NCI-H446 (cell line): ENCODE measurements at regions not wholly inside any gene's neighbourhood (a gene's known extent, or its start where the extent isn't known, plus 50 kb on each side); places are given as distances from the start of the nearest gene placed in this dataset.

Source experiments
- DNase-seq, 2 experiments: peaks; one replicate each; lab custom pipeline; 2025; lab: John Stamatoyannopoulos, UW

DNA sequence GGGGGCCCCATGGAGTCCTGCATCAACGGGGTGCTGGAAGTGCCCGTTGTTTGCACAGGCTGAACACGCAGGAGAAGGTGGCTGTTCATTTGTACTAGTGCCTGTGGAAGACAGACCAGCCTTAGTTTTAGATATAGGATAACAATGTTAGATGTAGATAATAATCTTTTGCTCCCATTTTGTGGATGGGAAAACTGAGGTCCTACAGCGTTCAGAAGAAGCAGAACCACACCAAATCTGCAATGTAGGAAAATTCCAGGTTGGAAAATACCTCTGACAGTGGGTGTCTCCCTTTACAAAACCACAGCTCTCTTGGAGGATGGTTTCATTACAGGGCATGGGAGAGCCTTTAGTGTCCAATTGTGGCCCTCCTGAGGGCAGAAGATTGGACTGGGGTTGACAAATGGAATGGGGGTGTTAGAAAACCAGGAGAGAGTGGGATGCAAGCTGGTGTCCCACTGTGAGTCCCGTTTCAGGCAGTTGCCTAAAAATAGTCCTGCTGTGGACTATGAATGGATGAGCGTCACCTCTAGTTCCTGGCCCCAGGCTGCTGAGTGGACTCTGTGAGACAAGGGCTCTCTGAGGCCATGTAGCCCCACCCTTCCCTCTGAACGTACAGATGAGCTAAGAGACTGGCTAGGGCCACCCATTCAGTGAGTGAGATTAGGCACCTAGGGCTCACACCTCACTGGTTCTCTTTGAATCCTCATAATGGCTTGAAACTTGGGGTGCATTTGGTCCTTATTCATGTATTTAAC lies 508.8 kb downstream of the MN1 start:
- DNase-seq: no peak

- no peak for DNase-seq
These were observed 507.7 kb downstream of the MN1 start for GRCh38 chr22:27293721-27294445.

DNA sequence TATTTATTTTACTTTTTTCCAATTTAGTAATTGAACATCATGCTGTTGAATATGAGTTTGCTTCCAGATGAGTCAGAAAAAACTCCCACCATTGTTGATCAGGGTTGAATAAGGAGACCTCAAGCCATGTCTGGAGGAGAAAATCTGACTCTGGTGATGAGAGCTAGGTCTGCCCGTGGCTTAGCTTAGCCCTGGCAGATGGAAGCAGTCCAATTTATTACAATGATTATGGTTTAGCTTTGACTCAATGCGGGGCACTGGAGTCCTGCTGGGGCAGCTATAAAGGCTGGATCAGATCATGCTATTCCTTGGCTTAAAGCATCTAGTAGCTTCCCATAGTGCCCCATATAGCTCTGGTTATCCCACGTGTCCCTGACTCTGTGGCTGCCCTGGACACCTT lies 506.5 kb downstream of the MN1 start:
- peak in 1 of 2 experiments; percentile 39 for DNase-seq

GRCh38 chr22:27295605-27296004 lies 506.0 kb downstream of the MN1 start:
- DNase-seq: no peak

DNA sequence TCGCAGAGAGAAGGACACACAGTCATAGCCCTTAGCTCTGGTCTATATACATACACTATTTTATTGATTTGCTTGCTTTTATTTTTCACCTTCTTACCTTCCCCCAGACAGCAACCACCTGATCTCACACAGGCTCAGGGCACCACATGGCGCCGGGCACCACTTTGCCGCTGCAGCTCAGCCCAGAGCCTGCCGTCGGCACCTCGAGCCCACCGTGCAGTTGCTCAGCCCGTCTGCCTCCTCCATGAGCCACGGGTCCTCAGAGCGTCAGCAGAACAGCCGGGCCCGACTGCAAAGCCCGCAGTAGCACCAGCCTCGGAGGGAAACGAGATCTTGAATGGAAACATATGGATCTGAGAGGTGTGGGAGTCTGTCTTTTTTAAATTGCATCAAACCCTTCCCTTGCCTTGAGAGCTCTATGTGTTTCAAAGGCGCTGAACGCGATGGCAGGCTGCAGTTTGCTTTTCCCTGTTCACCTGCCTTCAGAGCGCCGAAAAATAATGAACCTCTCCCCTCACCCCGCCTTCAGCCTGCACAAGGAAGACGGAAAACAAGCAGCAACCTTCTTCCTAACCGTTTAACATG lies 505.4 kb downstream of the MN1 start:
- DNase-seq: no peak

DNA sequence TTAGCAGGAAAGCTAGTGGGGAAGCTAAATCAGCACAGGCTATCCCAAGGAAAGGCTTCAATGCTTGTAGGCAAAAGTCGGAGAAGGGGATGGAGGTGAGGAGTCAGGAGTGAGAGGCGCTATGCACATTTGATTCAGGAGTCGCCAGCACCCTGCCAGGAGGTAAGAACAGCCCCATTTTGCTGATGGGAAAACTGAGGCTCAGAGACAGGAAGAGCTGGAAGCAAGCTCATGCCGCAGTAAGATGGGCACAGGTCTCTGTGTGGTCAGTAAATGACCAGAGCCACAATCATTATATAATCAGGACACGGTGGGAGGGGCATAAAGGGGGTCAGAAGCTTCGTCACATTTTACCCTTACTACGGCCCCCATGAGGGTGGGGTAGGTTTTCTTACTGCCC lies 504.4 kb downstream of the MN1 start:
- no peak for DNase-seq

- no peak for DNase-seq
These were observed 503.2 kb downstream of the MN1 start for GRCh38 chr22:27298332-27298731.

GRCh38 chr22:27298742-27299141 lies 502.8 kb downstream of the MN1 start:
- DNase-seq: no peak

GRCh38 chr22:27299181-27300085 lies 502.1 kb downstream of the MN1 start:
- DNase-seq: no peak

- no peak for DNase-seq
These were observed 500.8 kb downstream of the MN1 start for GRCh38 chr22:27300536-27301285.

DNA sequence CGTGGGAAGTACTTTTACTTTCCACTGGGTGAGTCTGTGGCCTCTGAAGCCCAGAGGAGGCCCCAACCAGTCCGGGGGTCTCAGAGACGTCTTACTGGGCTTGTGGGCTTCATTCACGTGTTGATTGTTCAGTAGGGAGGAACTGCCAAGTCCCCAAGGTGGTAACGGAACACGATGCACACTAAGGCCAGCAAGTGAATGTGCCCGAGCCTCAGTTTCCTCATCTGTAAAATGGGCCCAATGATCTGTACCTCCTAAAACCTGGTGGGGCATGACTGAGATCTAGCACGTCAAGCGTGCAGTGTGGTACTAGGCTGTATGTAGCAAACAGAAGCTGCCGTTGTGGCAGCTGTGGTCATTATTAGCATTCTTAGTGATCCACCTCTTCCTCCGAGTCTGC lies 499.1 kb downstream of the MN1 start:
- no peak for DNase-seq

- DNase-seq: no peak
These were observed 497.8 kb downstream of the MN1 start for GRCh38 chr22:27303718-27304117.

- peak in 1 of 2 experiments; percentile 59 for DNase-seq
These were observed 494.8 kb downstream of the MN1 start for GRCh38 chr22:27306771-27307170.

DNA sequence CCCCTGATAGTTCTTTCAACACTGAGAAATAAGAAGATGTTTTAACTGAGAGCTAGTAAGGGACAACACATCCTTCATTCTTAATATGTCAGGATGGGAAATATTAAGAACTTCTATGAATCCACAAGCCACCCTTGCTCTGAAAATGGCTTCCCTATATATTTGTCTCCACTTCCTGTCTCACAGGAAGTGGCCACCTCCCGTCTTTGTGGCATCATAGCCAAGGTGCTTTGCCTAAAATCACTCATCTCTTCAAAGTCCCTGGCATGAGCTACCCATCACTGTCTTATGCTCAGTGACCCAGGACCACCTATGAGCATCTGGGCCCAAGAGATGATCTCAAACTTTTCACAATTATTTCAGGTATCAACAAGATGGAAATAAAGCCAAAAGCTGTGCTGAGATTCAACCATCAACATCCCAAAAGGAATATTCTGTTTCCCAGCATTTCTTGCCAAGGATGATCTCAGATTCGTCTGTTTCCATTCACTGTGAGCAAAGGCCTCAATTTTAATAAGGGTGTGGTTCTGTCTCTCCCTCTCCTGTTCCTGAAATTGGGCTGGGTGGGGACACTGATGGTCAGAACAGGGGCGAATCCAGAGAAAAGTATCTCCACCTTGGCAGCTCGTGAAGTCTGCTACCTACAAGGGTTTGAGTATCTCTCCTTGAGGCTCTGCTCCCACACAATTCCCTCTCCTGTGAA lies 493.9 kb downstream of the MN1 start:
- no peak for DNase-seq

GRCh38 chr22:27308513-27308912 lies 493.0 kb downstream of the MN1 start:
- DNase-seq: no peak

DNA sequence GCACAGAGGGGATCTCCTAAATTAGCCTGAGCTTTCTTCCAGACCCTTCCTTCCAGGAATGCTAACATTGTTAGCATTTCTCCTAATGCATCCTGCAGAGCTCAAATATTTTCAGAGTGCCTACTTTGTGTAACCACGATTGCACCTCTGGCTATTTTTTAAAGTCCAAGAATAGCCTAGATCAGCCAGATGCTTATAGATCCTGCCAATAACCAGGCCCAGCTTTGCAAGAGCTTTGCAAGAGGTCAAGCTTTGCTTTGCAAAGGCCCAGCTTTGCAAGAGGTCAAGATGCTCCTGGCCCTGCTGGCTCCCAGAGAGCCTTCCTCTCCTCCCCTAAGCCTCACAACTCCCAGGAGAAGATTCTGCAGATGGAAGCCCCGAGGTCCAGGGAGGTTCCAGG lies 491.9 kb downstream of the MN1 start:
- DNase-seq: no peak

DNA sequence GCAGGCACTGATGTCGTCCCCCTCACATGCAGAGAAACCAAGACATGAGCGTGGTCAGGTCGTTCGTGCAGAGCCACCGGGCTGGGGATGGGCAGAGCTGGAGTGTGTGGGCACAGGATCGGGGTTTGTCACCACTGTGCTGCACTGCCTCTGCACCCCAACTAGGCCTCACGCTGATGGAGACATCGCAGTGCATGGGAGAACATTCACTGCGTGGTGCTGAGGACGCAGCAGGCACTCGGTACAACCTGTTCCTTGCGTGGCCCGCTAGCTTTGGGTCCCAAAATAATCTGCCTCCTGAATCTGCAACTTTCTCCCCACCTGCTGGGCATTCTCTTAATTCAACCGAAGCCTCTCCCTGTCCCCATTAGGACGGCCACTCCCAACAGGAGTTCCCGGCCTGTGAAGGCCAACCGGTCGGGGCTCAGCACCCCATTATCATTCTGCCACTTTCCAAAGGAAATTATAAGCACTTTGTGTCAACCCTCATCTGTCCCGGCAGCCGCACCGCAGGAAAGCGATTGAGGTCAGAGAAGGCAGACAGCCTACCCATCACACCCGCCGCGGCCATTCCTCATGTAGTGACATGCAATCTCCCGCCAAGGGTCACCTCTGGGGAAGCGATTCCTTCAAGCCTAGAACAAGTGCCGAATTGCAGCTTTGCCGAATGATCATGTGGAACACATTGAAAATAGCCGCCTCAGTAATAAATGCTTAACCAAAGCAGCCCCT lies 490.4 kb downstream of the MN1 start:
- DNase-seq: no peak

GRCh38 chr22:27311698-27312550 lies 489.6 kb downstream of the MN1 start:
- no peak for DNase-seq

- DNase-seq: no peak
These were observed 489.0 kb downstream of the MN1 start for GRCh38 chr22:27312565-27312964.
